ENCODE measurements at regions not wholly inside any gene's neighbourhood (a gene's known extent, or its start where the extent isn't known, plus 50 kb on each side); places are given as distances from the start of the nearest gene placed in this dataset.
"Not testable (repeated sequence)": the region's sequence is repeated elsewhere in the genome, so short reads cannot be mapped to it uniquely, and the experiment has no call there.

GRCh38 chr6:4420160-4420865 is 284.9 kb upstream of the ECI2 start:
- DNase-seq (ENCODE audit: low read depth, low spot score) = no peak
- POLR2A ChIA-PET = no interaction called here
- Histone ChIP-seq H3K27ac (ENCODE audit: low read depth, low read length) (no peak overlapping the region), H3K4me3 (ENCODE audit: low read depth, low read length) (no peak overlapping the region), H3K9me3 (ENCODE audit: control insufficient read depth, insufficient read depth, low read length) (peaks cover 3% of the 10 kb centered on the region; the same call in 1 of the 2 replicates), H3K27me3 (ENCODE audit: control insufficient read depth, insufficient read depth, low read length) (no peaks in the 10 kb centered on the region)
- CTCF ChIA-PET = no interaction called here
- TF ChIP-seq CTCF (IDR thresholded peaks at IDR 0.05; ENCODE audit: low read depth, low read length) = no peak

GRCh38 chr6:4415549-4415948 is 280.2 kb upstream of the ECI2 start:
- no peak for TF ChIP-seq CTCF (IDR thresholded peaks at IDR 0.05; ENCODE audit: low read depth, low read length)
- Histone ChIP-seq H3K27me3 (ENCODE audit: control insufficient read depth, insufficient read depth, low read length) (no peaks in the 10 kb centered on the region), H3K27ac (ENCODE audit: low read depth, low read length) (no peak overlapping the region), H3K4me3 (ENCODE audit: low read depth, low read length) (no peak overlapping the region), H3K9me3 (ENCODE audit: control insufficient read depth, insufficient read depth, low read length) (no peaks in the 10 kb centered on the region)
- ChIA-PET POLR2A (no interaction called here), CTCF (no interaction called here)
- DNase-seq (ENCODE audit: low read depth, low spot score) = no peak

GRCh38 chr6:4414078-4414477 is 278.7 kb upstream of the ECI2 start:
- DNase-seq (ENCODE audit: low read depth, low spot score); H3K27me3 ChIP-seq (ENCODE audit: control insufficient read depth, insufficient read depth, low read length); POLR2A ChIA-PET; H3K4me3 ChIP-seq (ENCODE audit: low read depth, low read length); CTCF ChIA-PET; H3K27ac ChIP-seq (ENCODE audit: low read depth, low read length); H3K9me3 ChIP-seq (ENCODE audit: control insufficient read depth, insufficient read depth, low read length): not testable (repeated sequence)

- peak; percentile 16 for DNase-seq (ENCODE audit: low read depth, low spot score)
- no peak overlapping the region for H3K4me3 ChIP-seq (ENCODE audit: low read depth, low read length)
- ChIA-PET POLR2A (interaction anchor here (0.7 kb wide), 1 partner anchor 54 kb away, joined by 7 read pairs; no protein-coding TSS in a partner anchor), CTCF (no interaction called here)
- no peak for TF ChIP-seq CTCF (IDR thresholded peaks at IDR 0.05; ENCODE audit: low read depth, low read length)
- no peaks in the 10 kb centered on the region for H3K27me3 ChIP-seq (ENCODE audit: control insufficient read depth, insufficient read depth, low read length)
- peak overlapping the region; percentile 13 for H3K27ac ChIP-seq (ENCODE audit: low read depth, low read length)
- no peaks in the 10 kb centered on the region for H3K9me3 ChIP-seq (ENCODE audit: control insufficient read depth, insufficient read depth, low read length)
Observed at GRCh38 chr6:4413073-4413472, 277.7 kb upstream of the ECI2 start.

GRCh38 chr6:4412488-4412887 is 277.1 kb upstream of the ECI2 start:
- TF ChIP-seq CTCF (IDR thresholded peaks at IDR 0.05; ENCODE audit: low read depth, low read length) = no peak
- no peak overlapping the region for H3K27ac ChIP-seq (ENCODE audit: low read depth, low read length)
- H3K9me3 ChIP-seq (ENCODE audit: control insufficient read depth, insufficient read depth, low read length) = no peaks in the 10 kb centered on the region
- POLR2A ChIA-PET = no interaction called here
- H3K27me3 ChIP-seq (ENCODE audit: control insufficient read depth, insufficient read depth, low read length) = no peaks in the 10 kb centered on the region
- DNase-seq (ENCODE audit: low read depth, low spot score) = no peak
- H3K4me3 ChIP-seq (ENCODE audit: low read depth, low read length) = no peak overlapping the region
- CTCF ChIA-PET = no interaction called here
